Lower leg skin (tissue), 3 donors: ENCODE measurements at regions not wholly inside any gene's neighbourhood (a gene's known extent, or its start where the extent isn't known, plus 50 kb on each side); places are given as distances from the start of the nearest gene placed in this dataset.

Experiments
- POLR2A ChIP-seq, 2 donors: fragments of 450-650 bp; IDR thresholded peaks; one replicate each; pipeline ENCODE4 v1.6.1; 2016 to 2017; ENCODE audit warnings: antibody characterized with exemption in 2 of 2, mild to moderate bottlenecking in 1 of 2, moderate library complexity in 1 of 2
- TF ChIP-seq, protein P1 (sequence below), 3 donors: fragments of 450-650 bp; IDR thresholded peaks; one replicate each; pipeline ENCODE4 v1.5.1; 2016; ENCODE audit warnings: antibody characterized with exemption in 3 of 3, mild to moderate bottlenecking in 3 of 3, moderate library complexity in 2 of 3

DNA sequence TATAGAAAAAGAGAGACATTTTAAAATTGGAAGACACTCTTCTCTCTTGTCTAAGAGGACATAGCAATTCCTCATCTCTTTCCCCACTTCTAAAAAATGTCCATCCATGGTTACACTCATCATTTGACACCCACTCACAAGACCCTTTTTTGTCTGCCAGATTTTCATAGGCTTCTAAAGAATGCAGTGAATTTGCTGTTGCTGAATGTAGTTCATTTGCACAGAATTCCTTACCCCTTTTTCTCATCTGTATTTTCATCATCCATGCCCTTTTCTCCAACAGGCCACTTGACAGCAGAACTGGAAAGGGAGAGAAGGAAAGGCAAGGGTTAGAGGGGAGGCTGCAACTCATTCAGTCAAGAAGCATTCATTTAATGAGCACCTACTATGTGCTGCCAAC, 128.0 kb downstream of the NUAK1 start:
- TF ChIP-seq, protein P1, sequence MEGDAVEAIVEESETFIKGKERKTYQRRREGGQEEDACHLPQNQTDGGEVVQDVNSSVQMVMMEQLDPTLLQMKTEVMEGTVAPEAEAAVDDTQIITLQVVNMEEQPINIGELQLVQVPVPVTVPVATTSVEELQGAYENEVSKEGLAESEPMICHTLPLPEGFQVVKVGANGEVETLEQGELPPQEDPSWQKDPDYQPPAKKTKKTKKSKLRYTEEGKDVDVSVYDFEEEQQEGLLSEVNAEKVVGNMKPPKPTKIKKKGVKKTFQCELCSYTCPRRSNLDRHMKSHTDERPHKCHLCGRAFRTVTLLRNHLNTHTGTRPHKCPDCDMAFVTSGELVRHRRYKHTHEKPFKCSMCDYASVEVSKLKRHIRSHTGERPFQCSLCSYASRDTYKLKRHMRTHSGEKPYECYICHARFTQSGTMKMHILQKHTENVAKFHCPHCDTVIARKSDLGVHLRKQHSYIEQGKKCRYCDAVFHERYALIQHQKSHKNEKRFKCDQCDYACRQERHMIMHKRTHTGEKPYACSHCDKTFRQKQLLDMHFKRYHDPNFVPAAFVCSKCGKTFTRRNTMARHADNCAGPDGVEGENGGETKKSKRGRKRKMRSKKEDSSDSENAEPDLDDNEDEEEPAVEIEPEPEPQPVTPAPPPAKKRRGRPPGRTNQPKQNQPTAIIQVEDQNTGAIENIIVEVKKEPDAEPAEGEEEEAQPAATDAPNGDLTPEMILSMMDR (IDR thresholded peaks at IDR 0.05) = no peak
- TF ChIP-seq POLR2A (IDR thresholded peaks at IDR 0.05) = no peak
